VCaP (cell line): ENCODE measurements at regions not wholly inside any gene's neighbourhood (a gene's known extent, or its start where the extent isn't known, plus 50 kb on each side); places are given as distances from the start of the nearest gene placed in this dataset.

Source experiments
- H3K27ac ChIP-seq: fragments of 450-650 bp; 2 replicates; pipeline ENCODE4 v1.5.1; 2017
- CTCF ChIP-seq: fragments of 450-650 bp; conservative IDR thresholded peaks from 2 replicates; pipeline ENCODE4 v1.5.1; 2017; ENCODE audit warnings: mild to moderate bottlenecking, moderate library complexity

- TF ChIP-seq CTCF = no peak
- H3K27ac ChIP-seq = peak overlapping the region; percentile 42
Observed at GRCh38 chr21:28138272-28138671, 854.4 kb downstream of the LTN1 start.

DNA sequence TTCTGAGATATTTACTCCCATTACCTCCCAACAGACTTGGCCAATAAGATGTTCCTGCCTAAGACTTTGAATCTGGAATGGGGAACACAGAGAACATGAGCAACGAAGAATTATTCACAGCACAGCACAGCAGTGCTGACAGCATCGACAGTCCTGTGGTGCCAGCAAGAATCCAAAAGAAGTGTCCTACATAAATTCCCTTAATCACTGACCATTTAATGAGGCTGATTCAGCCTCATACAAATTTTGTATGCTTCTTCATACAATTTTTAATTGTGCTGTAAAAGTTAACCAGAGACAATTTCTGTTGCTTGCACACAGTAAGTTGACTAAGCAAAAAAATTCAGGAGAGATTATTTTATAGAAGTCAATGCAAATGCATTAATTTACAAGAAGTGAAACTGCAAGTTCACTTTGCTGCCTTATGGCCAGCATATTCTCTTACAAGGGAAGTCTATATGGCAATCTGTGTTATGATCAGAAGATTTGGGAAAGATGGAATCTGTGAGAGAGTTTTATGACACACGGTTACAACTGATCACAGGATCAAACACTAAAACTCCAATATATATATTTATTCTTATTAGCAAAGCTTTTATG, 855.9 kb downstream of the LTN1 start:
- TF ChIP-seq CTCF = no peak
- peak overlapping the region; percentile 42 for H3K27ac ChIP-seq

GRCh38 chr21:28135646-28136045, 857.0 kb downstream of the LTN1 start:
- H3K27ac ChIP-seq = no peak overlapping the region
- TF ChIP-seq CTCF = no peak

DNA sequence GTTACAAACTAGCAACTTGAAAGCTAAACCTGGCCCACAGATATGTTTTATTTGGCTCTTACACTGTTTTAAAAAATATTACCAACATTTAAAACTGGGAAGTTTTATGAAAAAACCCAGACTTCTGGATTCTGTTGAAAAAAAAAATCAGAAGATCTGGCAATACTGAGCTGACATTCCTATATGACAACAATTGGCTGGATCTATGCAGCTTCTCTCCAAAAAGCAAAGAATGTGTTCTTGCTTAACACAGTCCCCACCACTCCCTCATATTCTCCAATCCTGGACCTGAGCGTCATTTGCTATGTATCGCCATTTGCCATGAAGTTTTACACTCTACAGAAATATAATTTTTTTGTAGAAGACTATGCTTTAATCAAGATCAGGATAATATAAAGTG, 859.6 kb downstream of the LTN1 start:
- no peak for TF ChIP-seq CTCF
- no peak overlapping the region for H3K27ac ChIP-seq

- H3K27ac ChIP-seq = no peak overlapping the region
- TF ChIP-seq CTCF = no peak
Observed at GRCh38 chr21:28132713-28133112, 860.0 kb downstream of the LTN1 start.

DNA sequence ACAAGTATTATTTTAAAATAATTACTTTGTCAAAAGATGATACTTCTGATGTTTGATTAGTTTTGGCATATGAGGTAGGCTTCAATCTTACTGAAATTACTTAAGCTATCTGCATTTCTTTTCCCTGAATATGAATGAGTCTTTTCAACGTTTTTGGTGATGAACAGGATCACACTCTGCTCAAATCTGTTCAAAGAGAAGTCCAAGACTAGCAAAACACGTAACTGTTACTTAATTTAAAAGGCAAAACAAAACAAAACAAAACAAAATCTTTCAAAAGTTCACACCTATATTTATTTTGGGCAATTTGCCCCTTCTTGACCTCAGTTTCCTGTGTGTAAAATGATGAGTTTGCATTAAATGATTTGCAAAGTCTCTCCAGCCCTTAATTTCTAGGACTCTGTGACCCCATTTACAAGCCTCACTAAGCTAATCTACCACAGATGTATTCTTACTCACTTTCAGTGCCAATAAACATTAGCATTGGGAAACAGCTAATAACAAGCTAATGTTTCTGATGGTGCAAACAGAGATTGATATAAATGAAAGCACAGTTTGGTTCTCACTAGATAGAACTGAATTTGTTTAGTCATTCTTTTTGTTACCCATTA, 865.4 kb downstream of the LTN1 start:
- H3K27ac ChIP-seq = no peak overlapping the region
- TF ChIP-seq CTCF = no peak

- no peak for TF ChIP-seq CTCF
Observed at GRCh38 chr21:28126521-28127174, 866.0 kb downstream of the LTN1 start.

More at GRCh38 chr21:28126521-28127174, 866.0 kb downstream of the LTN1 start:
- H3K27ac ChIP-seq = no peak overlapping the region
